ENCODE measurements at regions not wholly inside any gene's neighbourhood (a gene's known extent, or its start where the extent isn't known, plus 50 kb on each side); places are given as distances from the start of the nearest gene placed in this dataset.

DNA sequence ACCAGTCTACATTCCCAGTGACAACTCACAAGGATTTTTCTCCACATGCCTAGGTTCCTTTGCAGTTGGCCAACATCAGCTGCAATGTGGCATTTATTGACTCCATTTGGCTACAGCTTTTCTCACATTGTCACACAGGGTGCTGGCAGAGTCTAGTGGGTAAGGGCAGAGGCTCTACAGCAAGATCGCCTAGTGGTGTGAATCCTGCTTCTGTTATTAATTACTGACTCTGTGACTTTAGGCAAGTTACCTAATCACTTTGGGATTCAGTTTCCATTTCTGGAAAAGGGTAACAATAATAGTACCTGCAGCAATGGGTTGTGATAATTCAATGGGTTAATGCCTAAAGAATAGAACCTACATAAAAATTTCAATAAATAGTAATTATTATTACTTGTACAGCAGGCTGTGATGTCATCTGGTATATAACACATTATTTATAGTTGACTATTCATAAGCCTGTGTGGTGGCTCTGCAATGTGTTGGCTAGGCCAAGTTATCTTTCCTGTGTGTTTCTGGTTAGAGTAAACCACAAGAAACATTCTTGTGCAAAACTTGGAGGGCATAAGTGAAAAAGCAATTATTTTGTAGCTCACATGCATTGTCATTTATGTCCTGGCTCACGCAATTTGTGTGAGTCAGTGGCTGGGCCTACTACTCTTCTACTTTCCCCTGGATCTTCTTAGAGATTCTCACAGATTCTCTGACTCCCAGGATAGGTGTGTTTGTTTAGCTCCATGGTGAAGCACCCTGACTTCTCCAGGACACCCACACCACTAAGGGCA, 59.5 kb downstream of the PTGS2 start:
- TF ChIP-seq POLR2A (IDR thresholded peaks at IDR 0.05; ENCODE audit: low read depth, low read length) = no peak
- FAIRE-seq = no peak
- DNase-seq (ENCODE audit: insufficient read length, low spot score) = no peak

DNA sequence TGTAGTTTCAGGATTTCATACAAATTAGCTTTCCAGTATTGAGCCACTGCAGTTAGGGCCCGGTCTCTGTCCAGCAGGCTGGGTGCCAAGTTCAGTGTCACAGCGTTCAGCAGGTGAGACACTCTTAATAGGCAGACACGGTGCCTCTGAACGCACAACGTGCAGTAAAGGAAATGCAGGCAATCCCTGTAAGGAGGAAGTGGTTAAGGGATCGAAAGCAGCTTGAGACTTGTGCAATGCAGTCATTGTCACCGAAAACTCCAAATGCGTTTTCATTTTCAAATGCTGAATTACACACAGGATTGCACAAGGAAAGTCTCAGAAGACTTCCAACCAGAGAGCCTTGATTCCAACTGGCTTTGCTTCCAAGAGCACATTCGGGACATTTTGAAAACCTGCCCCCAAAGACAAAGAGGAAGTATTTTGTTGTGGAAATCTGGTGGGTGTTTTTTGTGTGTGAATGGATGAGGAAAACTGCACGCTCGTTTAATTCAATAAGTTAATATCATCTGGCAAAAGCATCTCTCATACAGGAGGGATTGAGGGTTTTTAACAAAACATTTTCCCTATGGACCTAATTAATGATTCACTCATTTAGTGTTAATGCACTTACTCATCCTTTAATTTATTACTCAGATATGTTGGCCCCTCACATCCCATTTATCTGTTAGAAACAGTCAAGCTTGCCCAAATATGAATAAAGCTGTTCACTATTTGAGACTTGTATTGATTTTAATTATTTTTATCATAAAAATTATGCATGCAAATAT, 61.6 kb downstream of the PTGS2 start:
- DNase-seq (ENCODE audit: insufficient read length, low spot score) (peak; percentile 20), FAIRE-seq (no peak)
- TF ChIP-seq POLR2A (IDR thresholded peaks at IDR 0.05; ENCODE audit: low read depth, low read length) = no peak

DNA sequence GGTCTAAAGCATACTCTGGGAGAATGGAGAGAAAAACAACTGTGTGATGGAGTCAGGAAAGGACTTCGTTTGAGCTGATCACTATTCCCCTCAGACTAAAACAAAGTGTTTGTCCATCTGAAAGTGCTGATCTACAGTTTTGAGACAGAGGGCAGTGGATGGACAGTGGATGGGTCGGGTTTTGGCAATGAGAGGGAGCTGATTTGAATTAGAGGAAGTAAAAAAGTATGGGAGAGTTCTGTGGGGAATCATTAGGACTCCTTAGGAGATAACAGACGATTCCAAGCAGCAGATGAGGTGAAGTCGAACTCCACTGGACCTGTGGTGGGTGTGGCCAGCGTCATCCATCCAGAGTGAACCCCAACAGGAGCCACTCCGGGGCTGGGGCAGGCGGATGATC, 62.3 kb downstream of the PTGS2 start:
- FAIRE-seq = no peak
- DNase-seq (ENCODE audit: insufficient read length, low spot score) = no peak
- no peak for TF ChIP-seq POLR2A (IDR thresholded peaks at IDR 0.05; ENCODE audit: low read depth, low read length)

DNA sequence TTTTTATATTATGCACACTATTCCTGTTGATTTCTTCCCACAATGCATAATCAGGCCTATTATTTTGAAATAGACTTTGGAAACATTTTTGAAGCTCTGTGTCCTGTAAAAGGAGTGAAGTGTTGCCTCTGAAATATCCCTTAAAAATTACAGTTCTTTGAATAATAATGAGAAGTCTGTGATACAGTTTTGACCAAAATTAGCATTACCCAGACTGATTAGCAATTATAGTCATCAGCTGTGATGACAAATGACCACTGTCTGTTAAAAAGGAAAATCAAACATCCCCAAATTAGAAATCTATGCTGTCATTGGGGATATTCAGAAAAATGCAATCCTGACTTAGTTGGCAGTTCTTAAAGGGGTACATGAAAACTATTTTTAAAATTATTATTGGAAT, 63.7 kb downstream of the PTGS2 start:
- DNase-seq (ENCODE audit: insufficient read length, low spot score) (no peak), FAIRE-seq (no peak)
- TF ChIP-seq POLR2A (IDR thresholded peaks at IDR 0.05; ENCODE audit: low read depth, low read length) = no peak

DNA sequence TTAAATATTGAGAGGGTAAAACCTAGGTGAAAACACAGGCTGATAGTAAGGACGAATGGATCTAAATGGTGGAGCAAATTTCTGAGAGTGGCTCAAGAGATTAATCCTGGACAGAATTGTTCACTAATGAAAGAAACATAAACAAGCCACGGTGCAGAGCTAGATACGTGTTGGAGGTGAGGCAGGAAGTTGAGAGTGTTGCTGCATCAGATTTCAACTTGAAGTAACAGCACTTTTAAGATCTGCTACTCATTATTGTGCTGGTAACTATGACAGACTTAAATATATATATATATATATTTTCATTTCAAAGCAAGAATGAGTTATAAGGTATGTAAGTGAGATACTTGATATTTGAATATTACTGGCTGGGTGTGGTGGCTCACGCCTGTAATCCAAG, 64.9 kb downstream of the PTGS2 start:
- TF ChIP-seq POLR2A (IDR thresholded peaks at IDR 0.05; ENCODE audit: low read depth, low read length) = no peak
- DNase-seq (ENCODE audit: insufficient read length, low spot score) (no peak), FAIRE-seq (no peak)

DNA sequence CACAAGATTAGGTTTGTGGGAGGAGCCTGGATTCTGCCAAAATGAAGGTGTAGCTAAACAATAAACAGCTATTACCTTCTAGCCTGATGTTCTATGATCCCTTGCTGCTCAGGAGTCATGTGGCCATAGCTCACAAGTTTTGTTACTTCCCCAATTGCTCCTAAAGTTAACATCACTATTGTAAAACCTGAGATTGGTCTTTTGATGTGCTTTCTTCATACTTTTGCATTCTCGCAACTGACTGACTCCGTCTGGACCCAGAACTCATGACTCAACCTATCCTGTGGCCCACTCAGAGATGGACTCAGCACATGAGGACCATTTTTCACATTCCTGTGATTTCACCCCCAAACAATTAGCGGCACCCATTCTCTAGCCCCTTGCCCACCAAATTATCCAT, 69.1 kb downstream of the PTGS2 start:
- FAIRE-seq (no peak), DNase-seq (ENCODE audit: insufficient read length, low spot score) (no peak)
- TF ChIP-seq POLR2A (IDR thresholded peaks at IDR 0.05; ENCODE audit: low read depth, low read length) = no peak

DNA sequence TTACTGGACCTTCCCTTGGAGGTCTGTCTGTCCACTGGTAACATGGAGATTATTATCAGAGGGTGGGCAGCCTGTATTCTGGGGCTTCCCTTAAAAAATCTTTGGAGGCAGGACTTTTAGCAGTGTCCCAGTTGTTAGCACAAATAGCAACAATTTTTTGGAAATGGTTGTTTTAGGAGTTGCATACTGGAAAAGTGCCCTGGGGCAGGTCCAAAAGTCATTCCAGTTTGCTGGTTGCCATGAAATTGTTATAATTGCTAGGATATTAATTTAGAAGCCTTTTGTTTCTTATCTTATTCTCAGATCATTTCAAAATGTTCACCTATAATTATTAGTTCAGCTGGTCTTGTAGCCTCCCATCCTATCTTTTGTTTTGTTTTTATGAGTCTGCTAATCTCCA, 71.0 kb downstream of the PTGS2 start:
- FAIRE-seq = no peak
- TF ChIP-seq POLR2A (IDR thresholded peaks at IDR 0.05; ENCODE audit: low read depth, low read length) = no peak
- no peak for DNase-seq (ENCODE audit: insufficient read length, low spot score)

DNA sequence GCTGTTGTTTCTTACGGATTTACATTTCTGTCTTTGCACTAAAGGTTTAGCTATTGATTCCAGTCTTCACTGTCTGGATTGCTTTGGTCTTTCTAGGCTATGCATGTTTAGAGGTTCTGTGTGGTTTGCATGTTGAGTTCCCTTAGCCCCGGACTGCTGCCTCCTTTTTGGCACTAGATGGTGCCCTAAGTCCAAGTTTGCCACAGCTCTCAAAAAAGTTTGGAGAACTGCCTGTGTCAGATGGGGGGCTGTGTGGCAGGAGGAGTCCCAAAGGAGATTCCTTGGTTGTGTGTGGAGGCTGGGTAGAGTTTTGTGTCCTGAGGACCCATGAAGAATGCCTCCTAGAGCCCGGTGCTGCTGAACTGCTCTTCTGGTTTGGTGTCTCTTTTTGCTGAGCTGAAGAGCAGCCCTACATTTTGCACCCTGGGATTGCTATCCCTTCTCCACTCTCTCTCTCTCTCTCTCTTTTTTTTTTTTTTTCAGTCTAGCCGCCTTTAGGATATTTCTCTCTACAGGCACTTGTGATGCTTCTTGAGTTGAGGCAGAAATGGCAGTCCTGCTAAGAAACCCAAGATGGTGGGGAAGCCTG, 74.4 kb downstream of the PTGS2 start:
- no peak for FAIRE-seq

GRCh38 chr1:186595969-186596368, 84.3 kb downstream of the PTGS2 start:
- no peak for TF ChIP-seq POLR2A (IDR thresholded peaks at IDR 0.05; ENCODE audit: low read depth, low read length)
- no peak for DNase-seq (ENCODE audit: insufficient read length, low spot score)
- no peak for FAIRE-seq

More for the DNA sequence above, 74.4 kb downstream of the PTGS2 start:
- no peak for DNase-seq (ENCODE audit: insufficient read length, low spot score)
- TF ChIP-seq POLR2A (IDR thresholded peaks at IDR 0.05; ENCODE audit: low read depth, low read length) = no peak

GRCh38 chr1:186578325-186579016, 101.8 kb downstream of the PTGS2 start:
- no peak for FAIRE-seq
- no peak for DNase-seq (ENCODE audit: insufficient read length, low spot score)
- TF ChIP-seq POLR2A (IDR thresholded peaks at IDR 0.05; ENCODE audit: low read depth, low read length) = no peak

- TF ChIP-seq POLR2A (IDR thresholded peaks at IDR 0.05; ENCODE audit: low read depth, low read length) = no peak
- DNase-seq (ENCODE audit: insufficient read length, low spot score) (no peak), FAIRE-seq (no peak)
These were observed 102.6 kb downstream of the PTGS2 start for GRCh38 chr1:186577633-186578032.

DNA sequence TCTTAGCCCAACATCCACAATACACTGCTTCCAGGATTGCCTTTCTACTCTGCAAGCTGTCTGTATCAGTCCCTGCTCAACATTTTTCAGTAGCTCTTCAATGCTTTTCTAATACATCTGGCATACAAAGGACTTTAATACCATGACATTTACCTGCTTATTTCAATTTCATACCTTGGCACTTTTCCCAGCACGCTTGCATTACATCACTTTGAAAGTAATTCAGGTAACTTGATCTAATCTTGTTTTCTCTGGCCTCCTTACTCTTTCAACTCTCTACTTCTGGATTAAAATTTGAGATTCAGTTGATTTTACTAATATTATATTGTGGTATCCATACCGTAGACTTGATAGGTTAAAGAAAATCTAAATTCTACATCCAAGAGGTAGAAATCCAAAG, 103.0 kb downstream of the PTGS2 start:
- FAIRE-seq = no peak
- TF ChIP-seq POLR2A (IDR thresholded peaks at IDR 0.05; ENCODE audit: low read depth, low read length) = no peak
- DNase-seq (ENCODE audit: insufficient read length, low spot score) = no peak

- no peak for TF ChIP-seq POLR2A (IDR thresholded peaks at IDR 0.05; ENCODE audit: low read depth, low read length)
- DNase-seq (ENCODE audit: insufficient read length, low spot score) (no peak), FAIRE-seq (no peak)
These were observed 104.9 kb downstream of the PTGS2 start for GRCh38 chr1:186575348-186575747.

DNA sequence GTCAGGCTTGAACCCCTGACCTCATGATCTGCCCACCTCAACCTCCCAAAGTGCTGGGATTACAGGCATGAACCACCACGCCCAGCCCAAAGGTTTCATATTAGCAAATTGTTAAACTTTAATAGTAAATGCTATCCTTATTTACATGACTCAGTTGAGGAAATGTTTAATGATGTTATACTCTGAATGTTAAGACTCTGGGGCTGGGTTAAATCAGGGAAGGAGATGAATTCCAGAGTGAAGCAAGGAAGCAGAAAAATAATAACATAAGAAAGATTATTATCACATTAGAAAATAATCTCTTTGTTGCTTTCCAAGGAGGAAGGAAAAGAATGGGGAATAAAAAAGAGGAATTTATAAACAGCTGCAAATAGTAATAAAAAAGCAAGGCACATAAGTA, 105.3 kb downstream of the PTGS2 start:
- TF ChIP-seq POLR2A (IDR thresholded peaks at IDR 0.05; ENCODE audit: low read depth, low read length) = no peak
- DNase-seq (ENCODE audit: insufficient read length, low spot score) (no peak), FAIRE-seq (no peak)

Measured in H54 (cell line).